ENCODE measurements at regions not wholly inside any gene's neighbourhood (a gene's known extent, or its start where the extent isn't known, plus 50 kb on each side); places are given as distances from the start of the nearest gene placed in this dataset.

GRCh38 chr17:33469911-33470310, 176.8 kb upstream of the ASIC2 start:
- Histone ChIP-seq H3K9me3 (ENCODE audit: low read length) (no peaks in the 10 kb centered on the region), H2AFZ (ENCODE audit: low read length) (no peak overlapping the region), H3K27me3 (ENCODE audit: control insufficient read depth in 1 of 2, insufficient read depth in 2 of 2, low read length in 2 of 2) (no peaks in the 10 kb centered on the region), H3K4me3 (replicated peaks in 1 of 3; ENCODE audit: insufficient read depth in 1 of 3, low read depth in 2 of 3, low read length in 3 of 3) (no peak overlapping the region), H3K4me1 (ENCODE audit: insufficient read depth, low read length) (no peaks in the 10 kb centered on the region), H3K9ac (ENCODE audit: insufficient read depth, low read depth, low read length) (no peak overlapping the region), H3K36me3 (replicated peaks in 1 of 2; ENCODE audit: control insufficient read depth in 1 of 2, insufficient read depth in 2 of 2, low read length in 2 of 2) (no peaks in the 10 kb centered on the region), H3K27ac (ENCODE audit: extremely low read length, insufficient read depth, low read length) (no peak overlapping the region), H3K4me2 (ENCODE audit: low read depth, low read length) (no peak overlapping the region), H4K20me1 (ENCODE audit: insufficient read depth, low read length) (no peaks in the 10 kb centered on the region), H3K79me2 (ENCODE audit: insufficient read depth, low read length) (no peaks in the 10 kb centered on the region)
- BruUV-seq (replicated peaks) = no TSS peak
- intact Hi-C loops (cut with micrococcal nuclease; ENCODE audit: unreplicated experiment) = no loop called here
- in situ Hi-C loops (cut with HindIII; ENCODE audit: extremely low pct_ligation_motif_present, low pct_unique_long_range_greater_than_20kb) = no loop called here
- ATAC-seq = no peak
- CTCF ChIA-PET (ENCODE audit: low intra/inter-chr PET ratio, low total read pairs) = no interaction called here
- no peak for DNase-seq (ENCODE audit: low spot score)
- WGBS (ENCODE audit: low lambda C conversion rate) = 11% methylated on average over 2 of the region's 2 CpGs
- FAIRE-seq = no peak
- TF ChIP-seq ZNF782 (CRISPR knock-in tag; IDR thresholded peaks at IDR 0.05; ENCODE audit: borderline replicate concordance) (no peak), HOXA9 (CRISPR knock-in tag; IDR thresholded peaks at IDR 0.05; ENCODE audit: borderline replicate concordance) (no peak), ZNF740 (CRISPR knock-in tag; IDR thresholded peaks at IDR 0.05) (no peak), NR2F1 (CRISPR knock-in tag; IDR thresholded peaks at IDR 0.05) (no peak), ZBTB33 (CRISPR knock-in tag; IDR thresholded peaks at IDR 0.05) (no peak)
- POLR2A ChIA-PET = no interaction called here

GRCh38 chr17:33473061-33473460, 180.0 kb upstream of the ASIC2 start:
- H3K27ac ChIP-seq (ENCODE audit: extremely low read length, insufficient read depth, low read length) = no peak overlapping the region
- ChIA-PET CTCF (ENCODE audit: low intra/inter-chr PET ratio, low total read pairs) (no interaction called here), POLR2A (no interaction called here)
- no TSS peak for BruUV-seq (replicated peaks)
- FAIRE-seq (no peak), ATAC-seq (no peak), DNase-seq (ENCODE audit: low spot score) (no peak)
- H3K36me3 ChIP-seq (replicated peaks in 1 of 2; ENCODE audit: control insufficient read depth in 1 of 2, insufficient read depth in 2 of 2, low read length in 2 of 2) = no peaks in the 10 kb centered on the region
- no peaks in the 10 kb centered on the region for H3K79me2 ChIP-seq (ENCODE audit: insufficient read depth, low read length)
- H3K4me3 ChIP-seq (replicated peaks in 1 of 3; ENCODE audit: insufficient read depth in 1 of 3, low read depth in 2 of 3, low read length in 3 of 3) = no peak overlapping the region
- no peaks in the 10 kb centered on the region for H4K20me1 ChIP-seq (ENCODE audit: insufficient read depth, low read length)
- H2AFZ ChIP-seq (ENCODE audit: low read length) = no peak overlapping the region
- H3K27me3 ChIP-seq (ENCODE audit: control insufficient read depth in 1 of 2, insufficient read depth in 2 of 2, low read length in 2 of 2) = no peaks in the 10 kb centered on the region
- in situ Hi-C loops (cut with HindIII; ENCODE audit: extremely low pct_ligation_motif_present, low pct_unique_long_range_greater_than_20kb) (no loop called here), intact Hi-C loops (cut with micrococcal nuclease; ENCODE audit: unreplicated experiment) (no loop called here)
- no peaks in the 10 kb centered on the region for H3K4me1 ChIP-seq (ENCODE audit: insufficient read depth, low read length)
- no peaks in the 10 kb centered on the region for H3K9me3 ChIP-seq (ENCODE audit: low read length)
- WGBS (ENCODE audit: low lambda C conversion rate) = 28% methylated on average over 3 of the region's 3 CpGs
- no peak overlapping the region for H3K4me2 ChIP-seq (ENCODE audit: low read depth, low read length)
- H3K9ac ChIP-seq (ENCODE audit: insufficient read depth, low read depth, low read length) = no peak overlapping the region
- TF ChIP-seq PRDM10 (CRISPR knock-in tag; IDR thresholded peaks at IDR 0.05; ENCODE audit: low read depth) (no peak), ZSCAN29 (CRISPR knock-in tag; conservative IDR thresholded peaks at IDR 0.05) (no peak), ZNF256 (CRISPR knock-in tag; conservative IDR thresholded peaks at IDR 0.05) (no peak), RXRB (CRISPR knock-in tag; IDR thresholded peaks at IDR 0.05; ENCODE audit: borderline replicate concordance) (no peak), SSRP1 (CRISPR knock-in tag; IDR thresholded peaks at IDR 0.05) (no peak)

All from HepG2 (cell line).